Transverse colon (tissue), 4 donors: ENCODE measurements at regions not wholly inside any gene's neighbourhood (a gene's known extent, or its start where the extent isn't known, plus 50 kb on each side); places are given as distances from the start of the nearest gene placed in this dataset.

Source experiments
- DNase-seq: peaks from one replicate; pipeline ENCODE4 v3.0.0-alpha.2; 2019
- H3K27ac ChIP-seq, 4 donors: fragments of 200-600 bp; sonication (generic); 2 replicates each; pipeline ENCODE4 v1.5.1; 2016 to 2018; ENCODE audit warnings: inconsistent platforms in 4 of 4
- H3K27me3 ChIP-seq: fragments of 200-600 bp; sonication (generic); 2 replicates; pipeline ENCODE4 v1.5.1; 2017; ENCODE audit warnings: inconsistent platforms
- H3K36me3 ChIP-seq, 4 donors: fragments of 200-600 bp; sonication (generic); 2 replicates each; pipeline ENCODE4 v1.5.1; 2017 to 2019; ENCODE audit warnings: inconsistent platforms in 4 of 4
- H3K4me1 ChIP-seq, 4 donors: fragments of 200-600 bp; sonication (generic); 2 replicates each; pipeline ENCODE4 v1.5.1; 2017 to 2020; ENCODE audit warnings: inconsistent platforms in 4 of 4
- H3K4me3 ChIP-seq, 4 donors: fragments of 200-600 bp; sonication (generic); 1 replicate in 1 of 4; 2 replicates in 3 of 4; pipeline versions ENCODE4 v1.5.1 to v1.6.1; 2017 to 2019; ENCODE audit warnings: inconsistent platforms in 4 of 4
- H3K9me3 ChIP-seq, 2 donors: fragments of 200-600 bp; sonication (generic); 2 replicates each; pipeline ENCODE4 v1.5.1; 2017 to 2019; ENCODE audit warnings: inconsistent platforms in 2 of 2
- CTCF ChIP-seq, 5 experiments: fragments of 200-600 bp in 3 of 5; fragments of 450-650 bp in 2 of 5; sonication (generic) in 3 of 5; IDR thresholded peaks; 1 replicate in 2 of 5; 2 replicates in 3 of 5; pipeline ENCODE4 v1.5.1; 2016 to 2017; ENCODE audit warnings: antibody characterized with exemption in 5 of 5, inconsistent platforms in 3 of 5, mild to moderate bottlenecking in 2 of 5, moderate library complexity in 1 of 5
- EP300 ChIP-seq: sonication (generic); formaldehyde crosslinking; IDR thresholded peaks from one replicate; pipeline ENCODE4 v1.6.1; 2017; ENCODE audit warnings: antibody characterized with exemption, low read depth
- POLR2A ChIP-seq: fragments of 450-650 bp; IDR thresholded peaks from one replicate; pipeline ENCODE4 v1.6.1; 2016; ENCODE audit warnings: antibody characterized with exemption, mild to moderate bottlenecking, moderate library complexity
- POLR2AphosphoS5 ChIP-seq, 3 donors: sonication (generic); formaldehyde crosslinking; IDR thresholded peaks; one replicate each; pipeline ENCODE4 v1.6.1; 2016; ENCODE audit warnings: antibody characterized with exemption in 3 of 3
- WGBS, 2 donors: methylation state at CpG; one replicate each; pipeline ENCODE4 v1.1.5; 2018; ENCODE audit warnings: low coverage in 1 of 2; 5-methylcytosine and 5-hydroxymethylcytosine counted together
- in situ Hi-C, 4 donors: fragments of 200-750 bp; cut with MboI; loops; one replicate each; pipeline versions ENCODE4 v1.15.0 to v1.15.1; 2017; ENCODE audit warnings: low sequenced_read_pairs in 3 of 4, low pct_ligation_motif_present in 1 of 4, low pct_unique_long_range_greater_than_20kb in 1 of 4
- intact Hi-C: fragments of 100-400 bp; cut with DNase I; formaldehyde crosslinking; loops from one replicate; pipeline ENCODE4 v1.15.1; 2023; ENCODE audit warnings: low total_unique reads

GRCh38 chr13:53499576-53500133 lies 471.0 kb downstream of the OLFM4 start:
- H3K27me3 ChIP-seq: no peaks in the 10 kb centered on the region
- no peaks in the 10 kb centered on the region for H3K9me3 ChIP-seq
- in situ Hi-C loops: no loop called here
- no peaks in the 10 kb centered on the region for H3K4me1 ChIP-seq
- TF ChIP-seq POLR2A: no peak
- no peak for TF ChIP-seq POLR2AphosphoS5 (IDR thresholded peaks at IDR 0.05)
- no peak for TF ChIP-seq CTCF (IDR thresholded peaks at IDR 0.05)
- TF ChIP-seq EP300: no peak
- H3K27ac ChIP-seq: no peak overlapping the region
- intact Hi-C loops: no loop called here
- WGBS, 2 donors: 20 to 55% methylated on average over 2 to 3 of the region's 3 CpGs
- no peak for DNase-seq
- H3K4me3 ChIP-seq: no peak overlapping the region
- H3K36me3 ChIP-seq: no peaks in the 10 kb centered on the region

GRCh38 chr13:53501387-53501786 lies 472.8 kb downstream of the OLFM4 start:
- no peak overlapping the region for H3K27ac ChIP-seq
- intact Hi-C loops (no loop called here), in situ Hi-C loops (no loop called here)
- no peaks in the 10 kb centered on the region for H3K4me1 ChIP-seq
- H3K9me3 ChIP-seq: no peaks in the 10 kb centered on the region
- no peak for DNase-seq
- H3K27me3 ChIP-seq: no peaks in the 10 kb centered on the region
- no peaks in the 10 kb centered on the region for H3K36me3 ChIP-seq
- no peak for TF ChIP-seq POLR2A
- H3K4me3 ChIP-seq: no peak overlapping the region

GRCh38 chr13:53507741-53508140 lies 479.1 kb downstream of the OLFM4 start:
- no peak for TF ChIP-seq EP300
- no peak for TF ChIP-seq CTCF (IDR thresholded peaks at IDR 0.05)
- TF ChIP-seq POLR2A: no peak
- no peak for TF ChIP-seq POLR2AphosphoS5 (IDR thresholded peaks at IDR 0.05)
- Histone ChIP-seq H3K36me3 (no peaks in the 10 kb centered on the region), H3K27me3 (no peaks in the 10 kb centered on the region), H3K4me1 (no peaks in the 10 kb centered on the region), H3K4me3 (no peak overlapping the region), H3K27ac (no peak overlapping the region), H3K9me3 (no peaks in the 10 kb centered on the region)
- 63 to 66% methylated on average over 4 of the region's 4 CpGs for WGBS, 2 donors
- intact Hi-C loops: no loop called here
- DNase-seq: no peak
- in situ Hi-C loops: no loop called here

- Histone ChIP-seq H3K27me3 (no peaks in the 10 kb centered on the region), H3K4me1 (no peaks in the 10 kb centered on the region), H3K27ac (no peak overlapping the region), H3K9me3 (no peaks in the 10 kb centered on the region), H3K4me3 (no peak overlapping the region), H3K36me3 (no peaks in the 10 kb centered on the region)
- intact Hi-C loops (no loop called here), in situ Hi-C loops (no loop called here)
- no peak for DNase-seq
- TF ChIP-seq EP300 (no peak), CTCF (IDR thresholded peaks at IDR 0.05) (no peak), POLR2A (no peak), POLR2AphosphoS5 (IDR thresholded peaks at IDR 0.05) (no peak)
- WGBS, 2 donors: 30 to 35% methylated on average over 1 of the region's 1 CpG
These were observed 484.0 kb downstream of the OLFM4 start for GRCh38 chr13:53512635-53513034.

GRCh38 chr13:53513226-53513625 lies 484.6 kb downstream of the OLFM4 start:
- Histone ChIP-seq H3K4me3 (no peak overlapping the region), H3K36me3 (no peaks in the 10 kb centered on the region), H3K27me3 (no peaks in the 10 kb centered on the region), H3K4me1 (no peaks in the 10 kb centered on the region), H3K9me3 (no peaks in the 10 kb centered on the region), H3K27ac (no peak overlapping the region)
- WGBS, 2 donors: 32 to 44% methylated on average over 3 to 4 of the region's 4 CpGs
- intact Hi-C loops (no loop called here), in situ Hi-C loops (no loop called here)
- DNase-seq: no peak
- no peak for TF ChIP-seq CTCF (IDR thresholded peaks at IDR 0.05)
- TF ChIP-seq EP300: no peak
- no peak for TF ChIP-seq POLR2AphosphoS5 (IDR thresholded peaks at IDR 0.05)
